ENCODE measurements at regions not wholly inside any gene's neighbourhood (a gene's known extent, or its start where the extent isn't known, plus 50 kb on each side); places are given as distances from the start of the nearest gene placed in this dataset.

GRCh38 chr1:223011505-223011856, 131.6 kb downstream of the TLR5 start (continued):
- TF ChIP-seq CSRNP3 (CRISPR knock-in tag; IDR thresholded peaks at IDR 0.05): no peak
- no peak for TF ChIP-seq RARB (CRISPR knock-in tag; IDR thresholded peaks at IDR 0.05)
- no peak for TF ChIP-seq ISL1 (CRISPR knock-in tag; IDR thresholded peaks at IDR 0.05)

GRCh38 chr1:223012176-223012788, 130.8 kb downstream of the TLR5 start:
- no peak for TF ChIP-seq PATZ1 (CRISPR knock-in tag; IDR thresholded peaks at IDR 0.05; ENCODE audit: borderline replicate concordance)
- TF ChIP-seq ARNTL (CRISPR knock-in tag; IDR thresholded peaks at IDR 0.05; ENCODE audit: borderline replicate concordance, low read depth): no peak
- TF ChIP-seq TSHZ2 (CRISPR knock-in tag; IDR thresholded peaks at IDR 0.05): no peak
- TF ChIP-seq ZNF70 (CRISPR knock-in tag; IDR thresholded peaks at IDR 0.05): no peak
- no peak for TF ChIP-seq TCF4 (CRISPR knock-in tag; IDR thresholded peaks at IDR 0.05; ENCODE audit: borderline replicate concordance)
- TF ChIP-seq ISL1 (CRISPR knock-in tag; IDR thresholded peaks at IDR 0.05): no peak
- TF ChIP-seq POU6F1 (CRISPR knock-in tag; IDR thresholded peaks at IDR 0.05; ENCODE audit: borderline replicate concordance, low read depth): no peak
- no peak for TF ChIP-seq ZNF8 (CRISPR knock-in tag; IDR thresholded peaks at IDR 0.05)
- no peak for TF ChIP-seq BACH2 (CRISPR knock-in tag; IDR thresholded peaks at IDR 0.05; ENCODE audit: borderline replicate concordance)
- TF ChIP-seq CSDC2 (CRISPR knock-in tag; IDR thresholded peaks at IDR 0.05): no peak
- no peak for TF ChIP-seq RARB (CRISPR knock-in tag; IDR thresholded peaks at IDR 0.05)
- TF ChIP-seq ZFP30 (CRISPR knock-in tag; IDR thresholded peaks at IDR 0.05): no peak
- no peak for TF ChIP-seq ZNF565 (CRISPR knock-in tag; conservative IDR thresholded peaks at IDR 0.05; ENCODE audit: low read depth)
- TF ChIP-seq OSR1 (CRISPR knock-in tag; IDR thresholded peaks at IDR 0.05): no peak
- TF ChIP-seq SNAI2 (CRISPR knock-in tag; IDR thresholded peaks at IDR 0.05): no peak
- no peak for TF ChIP-seq TOX (CRISPR knock-in tag; IDR thresholded peaks at IDR 0.05; ENCODE audit: borderline replicate concordance)
- TF ChIP-seq ZC3H10 (CRISPR knock-in tag; IDR thresholded peaks at IDR 0.05): no peak
- no peak for TF ChIP-seq GLIS3 (CRISPR knock-in tag; IDR thresholded peaks at IDR 0.05)
- no peak for TF ChIP-seq PPARA (CRISPR knock-in tag; IDR thresholded peaks at IDR 0.05; ENCODE audit: borderline replicate concordance)
- no peak for TF ChIP-seq ESRRG (CRISPR knock-in tag; IDR thresholded peaks at IDR 0.05)
- no peak for ATAC-seq

- no peak for ATAC-seq
- TF ChIP-seq ZFP30 (CRISPR knock-in tag; IDR thresholded peaks at IDR 0.05): no peak
These were observed 130.1 kb downstream of the TLR5 start for GRCh38 chr1:223012938-223013337.

GRCh38 chr1:223014142-223014873, 128.7 kb downstream of the TLR5 start:
- ATAC-seq: no peak
- TF ChIP-seq ISL1 (CRISPR knock-in tag; IDR thresholded peaks at IDR 0.05) (no peak), PATZ1 (CRISPR knock-in tag; IDR thresholded peaks at IDR 0.05; ENCODE audit: borderline replicate concordance) (no peak), TCF4 (CRISPR knock-in tag; IDR thresholded peaks at IDR 0.05; ENCODE audit: borderline replicate concordance) (no peak), CSDC2 (CRISPR knock-in tag; IDR thresholded peaks at IDR 0.05) (no peak), ZNF565 (CRISPR knock-in tag; conservative IDR thresholded peaks at IDR 0.05; ENCODE audit: low read depth) (no peak), RARB (CRISPR knock-in tag; IDR thresholded peaks at IDR 0.05) (no peak), OSR1 (CRISPR knock-in tag; IDR thresholded peaks at IDR 0.05) (no peak), GLIS3 (CRISPR knock-in tag; IDR thresholded peaks at IDR 0.05) (no peak), BACH2 (CRISPR knock-in tag; IDR thresholded peaks at IDR 0.05; ENCODE audit: borderline replicate concordance) (no peak), CSRNP3 (CRISPR knock-in tag; IDR thresholded peaks at IDR 0.05) (no peak), PPARA (CRISPR knock-in tag; IDR thresholded peaks at IDR 0.05; ENCODE audit: borderline replicate concordance) (no peak), TOX (CRISPR knock-in tag; IDR thresholded peaks at IDR 0.05; ENCODE audit: borderline replicate concordance) (no peak), SNAI2 (CRISPR knock-in tag; IDR thresholded peaks at IDR 0.05) (no peak), ZFP3 (CRISPR knock-in tag; IDR thresholded peaks at IDR 0.05) (no peak), ESRRG (CRISPR knock-in tag; IDR thresholded peaks at IDR 0.05) (no peak), ZC3H10 (CRISPR knock-in tag; IDR thresholded peaks at IDR 0.05) (no peak)
